ENCODE measurements at regions not wholly inside any gene's neighbourhood (a gene's known extent, or its start where the extent isn't known, plus 50 kb on each side); places are given as distances from the start of the nearest gene placed in this dataset.
"Not testable (repeated sequence)": the region's sequence is repeated elsewhere in the genome, so short reads cannot be mapped to it uniquely, and the experiment has no call there.

- no peaks in the 10 kb centered on the region for H3K9me3 ChIP-seq (ENCODE audit: control insufficient read depth in 2 of 3, insufficient read depth in 1 of 3, low read length in 3 of 3)
- H3K27ac ChIP-seq (ENCODE audit: low read depth in 2 of 2, low read length in 2 of 2) = no peak overlapping the region
- FAIRE-seq = no peak
- no peaks in the 10 kb centered on the region for H3K36me3 ChIP-seq (ENCODE audit: control insufficient read depth in 2 of 3, insufficient read depth in 3 of 3, low read length in 3 of 3)
- no peaks in the 10 kb centered on the region for H3K27me3 ChIP-seq (ENCODE audit: control insufficient read depth, insufficient read depth, low read length)
- TF ChIP-seq CTCF (IDR thresholded peaks at IDR 0.05; ENCODE audit: borderline replicate concordance, extremely low read depth, insufficient read depth) = no peak
- H3K9ac ChIP-seq (ENCODE audit: low read length in 3 of 3) = no peak overlapping the region
- intact Hi-C loops (cut with DNase I) = no loop called here
- H3K4me1 ChIP-seq (ENCODE audit: control insufficient read depth in 2 of 3, insufficient read depth in 2 of 3, low read depth in 1 of 3, low read length in 3 of 3) = no peaks in the 10 kb centered on the region
- H3K4me3 ChIP-seq (ENCODE audit: low read length in 3 of 3) = no peak overlapping the region
- DNase-seq = no peak
Observed at GRCh38 chr4:115515366-115515765, 401.9 kb upstream of the NDST4 start.

GRCh38 chr4:115514675-115515074 lies 401.3 kb upstream of the NDST4 start:
- no peak overlapping the region for H3K9ac ChIP-seq (ENCODE audit: low read length in 3 of 3)
- H3K27me3 ChIP-seq (ENCODE audit: control insufficient read depth, insufficient read depth, low read length) = no peaks in the 10 kb centered on the region
- DNase-seq (no peak), FAIRE-seq (no peak)
- no peaks in the 10 kb centered on the region for H3K9me3 ChIP-seq (ENCODE audit: control insufficient read depth in 2 of 3, insufficient read depth in 1 of 3, low read length in 3 of 3)
- no peaks in the 10 kb centered on the region for H3K36me3 ChIP-seq (ENCODE audit: control insufficient read depth in 2 of 3, insufficient read depth in 3 of 3, low read length in 3 of 3)
- intact Hi-C loops (cut with DNase I) = no loop called here
- H3K27ac ChIP-seq (ENCODE audit: low read depth in 2 of 2, low read length in 2 of 2) = no peak overlapping the region
- no peaks in the 10 kb centered on the region for H3K4me1 ChIP-seq (ENCODE audit: control insufficient read depth in 2 of 3, insufficient read depth in 2 of 3, low read depth in 1 of 3, low read length in 3 of 3)
- no peak for TF ChIP-seq CTCF (IDR thresholded peaks at IDR 0.05; ENCODE audit: borderline replicate concordance, extremely low read depth, insufficient read depth)
- no peak overlapping the region for H3K4me3 ChIP-seq (ENCODE audit: low read length in 3 of 3)

- H3K27ac ChIP-seq (ENCODE audit: low read depth in 2 of 2, low read length in 2 of 2) = no peak overlapping the region
- no peaks in the 10 kb centered on the region for H3K36me3 ChIP-seq (ENCODE audit: control insufficient read depth in 2 of 3, insufficient read depth in 3 of 3, low read length in 3 of 3)
- no peaks in the 10 kb centered on the region for H3K4me1 ChIP-seq (ENCODE audit: control insufficient read depth in 2 of 3, insufficient read depth in 2 of 3, low read depth in 1 of 3, low read length in 3 of 3)
- FAIRE-seq (no peak), DNase-seq (no peak)
- intact Hi-C loops (cut with DNase I) = no loop called here
- TF ChIP-seq CTCF (IDR thresholded peaks at IDR 0.05; ENCODE audit: borderline replicate concordance, extremely low read depth, insufficient read depth) = no peak
- no peak overlapping the region for H3K9ac ChIP-seq (ENCODE audit: low read length in 3 of 3)
- no peaks in the 10 kb centered on the region for H3K9me3 ChIP-seq (ENCODE audit: control insufficient read depth in 2 of 3, insufficient read depth in 1 of 3, low read length in 3 of 3)
- H3K4me3 ChIP-seq (ENCODE audit: low read length in 3 of 3) = no peak overlapping the region
- no peaks in the 10 kb centered on the region for H3K27me3 ChIP-seq (ENCODE audit: control insufficient read depth, insufficient read depth, low read length)
Observed at GRCh38 chr4:115505326-115505725, 391.9 kb upstream of the NDST4 start.

GRCh38 chr4:115501656-115502055 lies 388.2 kb upstream of the NDST4 start:
- intact Hi-C loops (cut with DNase I) = no loop called here
- H3K9ac ChIP-seq (ENCODE audit: low read length in 3 of 3) = no peak overlapping the region
- H3K9me3 ChIP-seq (ENCODE audit: control insufficient read depth in 2 of 3, insufficient read depth in 1 of 3, low read length in 3 of 3) = no peaks in the 10 kb centered on the region
- no peak for FAIRE-seq
- no peaks in the 10 kb centered on the region for H3K36me3 ChIP-seq (ENCODE audit: control insufficient read depth in 2 of 3, insufficient read depth in 3 of 3, low read length in 3 of 3)
- no peak for DNase-seq
- H3K27ac ChIP-seq (ENCODE audit: low read depth in 2 of 2, low read length in 2 of 2) = no peak overlapping the region
- H3K4me3 ChIP-seq (ENCODE audit: low read length in 3 of 3) = no peak overlapping the region
- no peaks in the 10 kb centered on the region for H3K27me3 ChIP-seq (ENCODE audit: control insufficient read depth, insufficient read depth, low read length)
- H3K4me1 ChIP-seq (ENCODE audit: control insufficient read depth in 2 of 3, insufficient read depth in 2 of 3, low read depth in 1 of 3, low read length in 3 of 3) = no peaks in the 10 kb centered on the region
- no peak for TF ChIP-seq CTCF (IDR thresholded peaks at IDR 0.05; ENCODE audit: borderline replicate concordance, extremely low read depth, insufficient read depth)

- H3K9me3 ChIP-seq (ENCODE audit: control insufficient read depth in 2 of 3, insufficient read depth in 1 of 3, low read length in 3 of 3); H3K4me3 ChIP-seq (ENCODE audit: low read length in 3 of 3); H3K36me3 ChIP-seq (ENCODE audit: control insufficient read depth in 2 of 3, insufficient read depth in 3 of 3, low read length in 3 of 3); H3K27me3 ChIP-seq (ENCODE audit: control insufficient read depth, insufficient read depth, low read length); intact Hi-C loops (cut with DNase I); H3K4me1 ChIP-seq (ENCODE audit: control insufficient read depth in 2 of 3, insufficient read depth in 2 of 3, low read depth in 1 of 3, low read length in 3 of 3); DNase-seq; FAIRE-seq; H3K9ac ChIP-seq (ENCODE audit: low read length in 3 of 3); H3K27ac ChIP-seq (ENCODE audit: low read depth in 2 of 2, low read length in 2 of 2): not testable (repeated sequence)
Observed at GRCh38 chr4:115493770-115494169, 380.4 kb upstream of the NDST4 start.

All from kidney (tissue), 13 donors.